Smooth muscle cell (in vitro differentiated cells): ENCODE measurements at regions not wholly inside any gene's neighbourhood (a gene's known extent, or its start where the extent isn't known, plus 50 kb on each side); places are given as distances from the start of the nearest gene placed in this dataset.
"Not testable (repeated sequence)": the region's sequence is repeated elsewhere in the genome, so short reads cannot be mapped to it uniquely, and the experiment has no call there.

Source experiments
- DNase-seq: peaks from one replicate; lab custom pipeline; 2025; ENCODE audit not compliant: unreplicated experiment; lab: John Stamatoyannopoulos, UW
- H2AFZ ChIP-seq: fragments of 200-600 bp; sonication (generic); 2 replicates; pipeline ENCODE4 v1.6.0; 2016; ENCODE audit warnings: antibody characterized with exemption, low read depth, mild to moderate bottlenecking
- H3F3A ChIP-seq: fragments of 200-600 bp; sonication (generic); 2 replicates; pipeline ENCODE4 v1.6.0; 2017; ENCODE audit warnings: antibody characterized with exemption, low read depth
- H3K27ac ChIP-seq: fragments of 200-600 bp; sonication (generic); 2 replicates; pipeline ENCODE4 v1.5.1; 2016; ENCODE audit warnings: low read depth, mild to moderate bottlenecking
- H3K27me3 ChIP-seq: fragments of 200-600 bp; sonication (generic); 2 replicates; pipeline ENCODE4 v1.6.1; 2016; ENCODE audit warnings: low read depth, mild to moderate bottlenecking
- H3K36me3 ChIP-seq: fragments of 200-600 bp; sonication (generic); 2 replicates; pipeline ENCODE4 v1.5.1; 2016; ENCODE audit warnings: low read depth
- H3K4me1 ChIP-seq: fragments of 200-600 bp; sonication (generic); 2 replicates; pipeline ENCODE4 v1.5.1; 2016; ENCODE audit warnings: low read depth
- H3K4me2 ChIP-seq: fragments of 200-600 bp; sonication (generic); 2 replicates; pipeline ENCODE4 v1.6.0; 2016; ENCODE audit warnings: mild to moderate bottlenecking
- H3K4me3 ChIP-seq: fragments of 200-600 bp; sonication (generic); 2 replicates; pipeline ENCODE4 v1.5.1; 2016; ENCODE audit warnings: mild to moderate bottlenecking
- H3K79me2 ChIP-seq: fragments of 200-600 bp; sonication (generic); 2 replicates; pipeline ENCODE4 v1.6.0; 2016; ENCODE audit warnings: low read depth, mild to moderate bottlenecking
- H3K9ac ChIP-seq: fragments of 200-600 bp; sonication (generic); 2 replicates; pipeline ENCODE4 v1.6.0; 2016; ENCODE audit warnings: low read depth
- H3K9me3 ChIP-seq: fragments of 200-600 bp; sonication (generic); replicated peaks from 2 replicates; pipeline ENCODE4 v1.5.1; 2016; ENCODE audit warnings: low read depth
- H4K20me1 ChIP-seq: fragments of 200-600 bp; sonication (generic); 2 replicates; pipeline ENCODE4 v1.6.0; 2016; ENCODE audit warnings: low read depth
- WGBS: methylation state at CpG from one replicate; pipeline ENCODE4 v1.1.7; 2016; ENCODE audit warnings: low lambda C conversion rate; 5-methylcytosine and 5-hydroxymethylcytosine counted together
- TF ChIP-seq, protein P1 (sequence below): fragments of 200-600 bp; sonication (generic); IDR thresholded peaks from 2 replicates; pipeline ENCODE4 v1.5.1; 2017; ENCODE audit warnings: borderline replicate concordance, mild to moderate bottlenecking, antibody characterized with exemption; ENCODE audit not compliant: insufficient read depth, poor library complexity, severe bottlenecking

DNA sequence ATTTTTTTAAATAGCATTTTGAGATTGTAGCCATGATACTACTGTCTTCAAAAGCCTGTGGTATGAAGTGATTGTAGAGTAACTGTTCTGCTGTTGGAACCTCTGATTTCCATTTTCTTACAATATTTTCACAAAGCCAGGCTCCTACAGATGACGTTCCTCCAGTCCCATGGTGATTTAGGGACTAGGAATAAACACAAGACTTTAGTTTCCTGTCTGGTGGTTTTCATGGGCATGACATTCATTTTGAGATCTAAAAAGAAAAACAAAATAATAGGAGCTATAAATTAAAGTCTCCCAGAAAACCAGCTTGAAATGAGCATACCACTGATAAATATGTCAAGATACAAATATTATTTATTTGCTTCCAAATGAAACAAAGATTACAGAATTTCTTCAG, 1223.5 kb upstream of the CELF4 start:
- Histone ChIP-seq H3K36me3 (no peaks in the 10 kb centered on the region), H3K4me2 (no peak overlapping the region), H3K4me3 (no peak overlapping the region), H2AFZ (no peak overlapping the region), H3K27ac (no peak overlapping the region), H3K79me2 (no peaks in the 10 kb centered on the region), H3K4me1 (no peaks in the 10 kb centered on the region), H3K9me3 (no peaks in the 10 kb centered on the region), H3K9ac (no peak overlapping the region), H4K20me1 (no peaks in the 10 kb centered on the region), H3K27me3 (no peaks in the 10 kb centered on the region), H3F3A (no peaks in the 10 kb centered on the region)
- WGBS: 66% methylated on average over 1 of the region's 1 CpG
- TF ChIP-seq, protein P1, sequence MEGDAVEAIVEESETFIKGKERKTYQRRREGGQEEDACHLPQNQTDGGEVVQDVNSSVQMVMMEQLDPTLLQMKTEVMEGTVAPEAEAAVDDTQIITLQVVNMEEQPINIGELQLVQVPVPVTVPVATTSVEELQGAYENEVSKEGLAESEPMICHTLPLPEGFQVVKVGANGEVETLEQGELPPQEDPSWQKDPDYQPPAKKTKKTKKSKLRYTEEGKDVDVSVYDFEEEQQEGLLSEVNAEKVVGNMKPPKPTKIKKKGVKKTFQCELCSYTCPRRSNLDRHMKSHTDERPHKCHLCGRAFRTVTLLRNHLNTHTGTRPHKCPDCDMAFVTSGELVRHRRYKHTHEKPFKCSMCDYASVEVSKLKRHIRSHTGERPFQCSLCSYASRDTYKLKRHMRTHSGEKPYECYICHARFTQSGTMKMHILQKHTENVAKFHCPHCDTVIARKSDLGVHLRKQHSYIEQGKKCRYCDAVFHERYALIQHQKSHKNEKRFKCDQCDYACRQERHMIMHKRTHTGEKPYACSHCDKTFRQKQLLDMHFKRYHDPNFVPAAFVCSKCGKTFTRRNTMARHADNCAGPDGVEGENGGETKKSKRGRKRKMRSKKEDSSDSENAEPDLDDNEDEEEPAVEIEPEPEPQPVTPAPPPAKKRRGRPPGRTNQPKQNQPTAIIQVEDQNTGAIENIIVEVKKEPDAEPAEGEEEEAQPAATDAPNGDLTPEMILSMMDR: no peak
- DNase-seq: no peak

DNA sequence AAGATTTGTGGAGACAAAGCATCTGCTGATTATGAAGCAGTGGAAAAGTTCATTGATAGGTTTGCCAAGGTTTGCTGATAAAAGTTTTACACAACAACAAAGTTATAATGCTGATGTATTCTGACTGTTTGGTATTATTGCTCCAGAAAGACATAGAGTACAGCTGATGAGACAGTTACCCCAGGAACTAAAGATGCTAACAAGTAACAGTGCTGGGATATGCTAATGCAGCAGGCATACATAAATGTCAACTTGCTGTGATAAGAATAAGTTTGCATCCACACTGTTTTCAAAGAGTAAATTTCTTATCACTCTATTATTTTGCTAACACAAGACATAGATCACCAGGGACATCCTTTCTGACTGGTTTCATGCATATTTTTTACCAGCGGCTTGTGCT, 1221.3 kb upstream of the CELF4 start:
- Histone ChIP-seq H4K20me1 (no peaks in the 10 kb centered on the region), H3K27me3 (no peaks in the 10 kb centered on the region), H3K4me2 (no peak overlapping the region), H3K9me3 (no peaks in the 10 kb centered on the region), H3F3A (no peaks in the 10 kb centered on the region), H3K4me1 (no peaks in the 10 kb centered on the region), H3K36me3 (no peaks in the 10 kb centered on the region), H3K27ac (no peak overlapping the region), H2AFZ (no peak overlapping the region), H3K4me3 (no peak overlapping the region), H3K9ac (no peak overlapping the region), H3K79me2 (no peaks in the 10 kb centered on the region)
- TF ChIP-seq, protein P1: no peak
- DNase-seq: no peak
- WGBS: 92% methylated on average over 1 of the region's 1 CpG

DNA sequence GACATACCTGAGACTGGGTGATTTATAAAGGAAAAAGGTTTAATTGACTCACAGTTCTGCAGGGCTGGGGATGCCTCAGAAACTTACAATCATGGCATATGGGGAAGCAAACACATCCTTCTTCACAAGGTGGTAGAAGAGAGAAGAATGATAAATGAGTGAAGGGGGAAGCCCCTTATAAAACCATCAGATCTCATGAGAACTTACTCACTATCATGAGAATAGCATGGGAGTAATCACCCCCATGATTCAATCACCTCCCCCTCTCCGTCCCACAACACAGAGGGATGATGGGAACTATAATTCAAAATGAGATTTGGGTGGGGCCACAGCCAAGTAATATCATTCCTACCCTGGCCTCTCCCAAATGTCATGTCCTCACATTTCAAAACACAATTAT, 1206.0 kb upstream of the CELF4 start:
- H3F3A ChIP-seq, H3K9ac ChIP-seq, DNase-seq, H3K79me2 ChIP-seq, H4K20me1 ChIP-seq, H3K4me1 ChIP-seq, H3K4me2 ChIP-seq, H3K27me3 ChIP-seq, H2AFZ ChIP-seq, H3K36me3 ChIP-seq, H3K4me3 ChIP-seq, H3K27ac ChIP-seq, H3K9me3 ChIP-seq: not testable (repeated sequence)
- 89% methylated on average over 1 of the region's 1 CpG for WGBS

DNA sequence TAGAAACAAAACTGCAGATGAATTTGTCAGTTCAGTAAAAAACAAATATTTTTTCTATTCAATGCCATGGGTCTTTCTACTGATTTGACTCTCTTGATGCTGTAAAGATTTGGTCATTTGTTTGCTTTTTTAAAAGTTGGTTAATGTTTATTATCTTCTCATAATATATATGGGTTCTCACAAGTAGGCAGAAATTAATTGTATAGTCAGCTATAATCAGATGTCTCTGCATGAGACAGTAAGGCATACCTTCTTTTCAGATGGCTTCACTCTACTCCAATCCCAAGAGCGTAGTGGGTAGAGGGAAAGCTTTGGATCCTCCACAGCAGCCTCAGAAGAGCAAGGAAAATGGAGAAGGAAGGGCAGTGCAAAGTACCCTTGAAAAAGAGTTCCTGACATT, 1202.9 kb upstream of the CELF4 start:
- Histone ChIP-seq H3K36me3 (no peaks in the 10 kb centered on the region), H3K9me3 (no peaks in the 10 kb centered on the region), H3K4me1 (no peaks in the 10 kb centered on the region), H3K4me3 (no peak overlapping the region), H2AFZ (no peak overlapping the region), H3K9ac (no peak overlapping the region), H3K27me3 (no peaks in the 10 kb centered on the region), H4K20me1 (no peaks in the 10 kb centered on the region), H3K27ac (no peak overlapping the region), H3K4me2 (no peak overlapping the region), H3K79me2 (no peaks in the 10 kb centered on the region), H3F3A (no peaks in the 10 kb centered on the region)
- 96% methylated on average over 1 of the region's 1 CpG for WGBS
- TF ChIP-seq, protein P1: no peak
- DNase-seq: no peak
